ENCODE measurements at regions not wholly inside any gene's neighbourhood (a gene's known extent, or its start where the extent isn't known, plus 50 kb on each side); places are given as distances from the start of the nearest gene placed in this dataset.

DNA sequence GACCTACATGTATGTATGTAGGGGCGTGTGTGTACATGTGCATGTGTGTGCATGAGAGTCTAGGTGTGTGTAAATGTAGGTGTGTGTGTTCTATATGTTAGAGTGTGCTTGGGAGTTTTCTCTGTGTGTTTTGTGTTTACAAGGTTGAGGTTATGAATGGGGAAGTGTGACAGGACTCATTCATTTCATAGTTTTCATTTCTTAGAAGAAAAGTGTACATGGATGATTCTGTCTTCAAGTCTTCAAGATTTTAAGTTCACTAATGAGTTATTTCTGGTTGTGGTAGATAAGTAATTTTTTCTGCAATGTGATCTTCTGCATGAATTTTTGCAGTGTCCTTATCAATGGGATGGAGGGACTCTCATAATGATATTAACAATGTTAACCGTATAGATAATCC, 118.2 kb upstream of the SLC10A2 start:
- DNase-seq = no peak

DNA sequence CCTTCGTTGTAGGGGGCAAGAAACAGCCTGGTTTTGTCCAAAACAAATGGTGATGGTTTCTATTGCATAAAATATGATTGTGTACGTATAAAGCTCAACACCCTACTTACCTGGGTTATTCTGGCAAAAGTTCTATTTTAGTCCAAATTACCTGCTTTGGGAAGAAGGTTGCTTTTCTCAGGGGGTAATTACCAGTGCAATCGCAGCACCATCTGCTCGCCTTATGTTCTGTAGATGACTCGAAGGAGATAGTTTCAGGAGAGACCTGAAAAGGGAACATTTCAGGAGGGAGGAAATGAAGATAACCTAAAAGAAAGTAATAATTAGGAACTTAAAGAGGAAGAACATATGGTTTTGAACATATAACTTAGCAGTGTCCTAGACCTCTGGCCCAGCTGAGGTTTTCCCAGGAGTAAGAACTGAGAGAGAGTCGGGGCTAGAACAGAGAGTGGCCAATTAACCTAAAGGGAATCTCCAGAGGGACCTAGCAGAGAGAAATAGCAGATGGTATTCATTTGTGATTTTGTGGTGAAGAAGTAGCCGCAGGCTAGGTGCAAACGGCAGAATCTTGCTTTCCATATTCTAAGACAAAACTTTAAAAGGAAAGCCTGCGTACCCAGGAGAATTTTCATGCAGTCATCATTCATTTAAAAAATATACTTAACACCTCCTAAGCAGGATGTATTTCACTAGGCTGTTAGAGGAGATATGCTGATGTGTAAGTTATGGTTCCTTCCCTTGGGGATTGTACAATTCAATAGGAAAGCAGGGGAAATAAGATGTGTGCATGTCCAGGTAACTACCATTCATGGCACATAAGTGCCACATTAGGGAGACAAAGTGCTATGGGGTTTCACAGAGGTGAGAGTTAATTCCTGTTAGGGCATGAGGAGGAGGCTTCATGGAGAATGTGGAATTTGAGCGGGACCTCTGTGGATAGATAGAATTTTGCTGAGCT, 113.0 kb upstream of the SLC10A2 start:
- no peak for DNase-seq

DNA sequence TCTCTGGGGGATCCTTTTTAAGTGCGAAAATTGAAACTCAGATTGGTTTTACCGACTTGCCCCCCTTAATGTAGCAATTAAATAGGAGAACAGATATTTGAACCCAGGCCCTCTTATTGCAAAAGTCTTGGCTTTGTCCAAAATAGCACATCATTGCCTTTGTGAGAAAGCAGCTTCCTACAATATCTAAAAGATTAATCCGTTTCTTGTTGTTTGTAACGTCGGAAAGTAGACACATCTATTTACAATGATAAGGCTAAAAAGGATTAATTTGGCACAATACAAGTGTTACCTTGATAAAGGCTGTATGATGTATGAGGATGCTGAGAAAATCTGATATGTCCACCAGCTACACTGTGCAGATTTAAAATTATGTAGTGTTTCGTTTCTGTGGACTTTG, 108.7 kb upstream of the SLC10A2 start:
- no peak for DNase-seq

DNA sequence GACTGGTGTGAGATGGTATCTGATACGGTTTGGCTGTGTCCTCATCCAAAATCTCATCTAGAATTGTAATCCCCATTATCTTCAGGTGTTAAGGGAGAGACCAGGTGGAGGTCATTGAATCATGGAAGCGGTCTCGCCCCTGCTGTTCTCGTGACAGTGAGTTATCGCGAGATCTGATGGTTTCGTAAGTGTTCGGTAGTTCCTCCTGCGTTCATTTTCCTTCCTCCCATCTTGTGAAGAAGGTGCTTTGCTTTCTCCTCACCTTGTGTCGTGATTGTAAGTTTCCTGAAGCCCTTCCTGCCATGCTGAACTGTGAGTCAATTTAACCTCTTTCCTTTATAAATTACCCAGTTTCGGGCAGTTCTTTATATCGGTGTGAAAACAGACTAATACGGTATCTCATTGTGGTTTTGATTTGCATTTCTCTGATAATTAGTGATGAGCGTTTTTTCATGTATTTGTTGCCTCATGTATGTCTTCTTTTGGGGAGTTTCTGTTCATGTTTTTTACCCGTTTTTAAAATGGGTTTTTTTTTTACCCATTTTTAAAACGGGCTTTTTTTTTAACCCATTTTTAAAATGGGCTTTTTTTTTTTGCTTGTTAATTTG, 102.8 kb upstream of the SLC10A2 start:
- DNase-seq = no peak

DNA sequence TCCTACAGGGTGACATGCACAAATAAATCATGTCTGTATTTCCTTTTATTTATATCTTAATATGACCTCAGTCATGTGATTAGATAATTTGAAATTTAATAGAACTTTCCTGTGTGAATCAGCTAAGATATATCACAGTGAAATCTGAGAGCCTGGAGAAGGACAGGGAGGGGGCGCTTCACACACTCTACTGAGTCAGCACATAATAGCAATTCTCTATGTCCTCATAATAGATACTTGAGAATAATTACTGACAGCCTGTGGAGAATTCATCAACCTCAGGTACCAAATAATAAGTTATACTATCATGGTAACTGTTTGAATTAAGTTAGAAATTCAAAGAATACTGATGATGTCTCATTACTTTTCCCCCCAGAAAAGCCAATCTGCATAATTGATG, 98.0 kb upstream of the SLC10A2 start:
- DNase-seq = no peak

DNA sequence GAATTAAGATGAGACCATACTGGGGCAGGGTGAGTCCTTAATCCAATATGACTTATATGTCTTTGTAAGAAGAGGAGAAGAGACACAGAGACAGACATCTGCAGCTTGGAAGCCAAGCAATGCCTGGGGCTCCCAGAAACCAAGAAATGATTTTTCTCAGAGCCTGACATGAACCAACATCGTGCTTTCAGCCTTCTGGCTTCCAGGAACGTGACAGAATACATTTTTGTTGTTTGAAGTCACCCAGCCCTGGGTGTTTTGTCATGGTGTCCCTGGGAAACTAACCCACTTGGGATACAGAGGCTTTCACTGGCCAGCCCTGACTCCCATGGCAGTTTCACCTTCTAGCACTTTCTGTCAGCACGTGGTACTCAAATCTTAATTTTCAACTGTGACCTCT, 95.3 kb upstream of the SLC10A2 start:
- no peak for DNase-seq

DNA sequence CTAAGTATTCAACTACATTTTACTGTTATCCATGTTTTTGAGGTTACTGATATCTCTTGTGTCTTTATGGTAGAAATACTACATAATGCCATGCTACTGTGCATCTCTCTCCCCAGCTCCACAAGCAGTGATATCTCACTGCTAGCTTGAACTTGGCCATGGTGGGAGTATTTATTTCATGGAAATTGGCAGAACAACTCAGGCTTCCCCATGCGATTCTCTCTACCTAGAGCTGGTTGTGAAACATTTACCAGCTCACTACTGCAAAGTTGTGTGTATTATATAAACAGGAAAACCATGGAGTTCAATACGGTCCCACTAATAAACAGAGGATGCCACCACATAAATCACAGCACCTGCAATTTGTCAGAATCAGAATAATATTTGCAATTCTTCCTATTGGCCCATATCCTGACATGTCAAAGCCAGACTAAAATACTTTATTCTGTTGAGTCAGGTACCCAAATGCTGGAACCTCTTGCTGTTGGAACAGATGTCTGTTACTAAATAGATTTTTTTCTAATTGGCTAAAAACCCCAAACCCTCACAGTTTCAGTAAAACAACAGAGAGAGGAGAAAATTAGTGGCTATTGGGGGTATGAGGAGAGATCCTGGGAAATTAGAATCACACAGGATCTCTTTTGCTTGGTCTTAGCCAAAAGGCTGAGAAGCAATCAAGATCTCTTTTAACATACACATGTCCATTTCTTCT, 91.4 kb upstream of the SLC10A2 start:
- no peak for DNase-seq

DNA sequence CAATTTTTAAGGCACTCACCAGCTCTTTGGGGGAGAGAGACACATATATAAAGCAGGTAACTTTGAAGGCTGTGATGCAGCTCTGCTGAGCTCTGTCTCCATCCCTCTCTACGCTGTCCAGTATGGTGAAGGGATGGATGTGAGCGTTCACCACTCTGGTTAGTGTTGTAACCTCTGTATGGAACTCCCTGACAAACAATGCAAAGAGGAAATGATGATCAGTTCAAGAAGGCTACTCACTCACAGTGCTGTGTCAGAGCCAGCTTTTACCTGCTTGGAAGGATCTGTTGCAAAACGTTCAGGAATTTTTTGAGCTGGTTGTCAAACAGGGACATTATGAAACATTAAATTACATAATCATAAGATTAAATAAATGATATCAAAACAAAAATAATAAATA, 90.8 kb upstream of the SLC10A2 start:
- DNase-seq = no peak

DNA sequence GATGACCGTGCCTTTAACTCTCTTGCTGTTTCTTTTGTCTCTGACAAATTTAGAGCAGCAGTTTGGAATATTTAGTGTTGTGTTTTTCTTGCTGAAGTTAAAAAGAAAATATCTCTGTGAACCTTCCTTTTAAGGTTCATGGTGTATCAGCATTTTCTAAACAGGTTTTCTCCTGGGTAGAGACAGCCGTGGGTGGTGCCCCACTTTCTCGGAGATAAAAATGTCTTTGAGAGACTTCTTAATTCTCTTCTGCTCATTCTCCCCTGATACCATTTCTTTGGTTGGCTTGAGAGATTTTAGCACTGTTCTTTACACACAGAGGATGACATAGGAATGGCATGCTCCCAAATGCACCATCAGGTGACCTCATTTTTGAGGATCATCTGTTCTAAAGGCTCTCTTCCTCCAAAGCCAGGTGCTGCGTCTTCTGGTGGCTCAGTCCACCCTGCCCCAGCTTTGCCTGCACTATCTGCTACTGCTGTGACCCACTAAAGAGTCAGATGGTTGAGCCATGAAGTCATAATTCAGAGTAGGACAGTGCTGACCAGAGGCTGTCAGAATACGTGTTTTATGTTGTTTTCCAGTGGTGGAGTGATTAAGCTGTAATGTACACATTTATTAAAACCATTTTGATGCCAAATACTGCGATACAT, 90.3 kb upstream of the SLC10A2 start:
- DNase-seq = no peak

DNA sequence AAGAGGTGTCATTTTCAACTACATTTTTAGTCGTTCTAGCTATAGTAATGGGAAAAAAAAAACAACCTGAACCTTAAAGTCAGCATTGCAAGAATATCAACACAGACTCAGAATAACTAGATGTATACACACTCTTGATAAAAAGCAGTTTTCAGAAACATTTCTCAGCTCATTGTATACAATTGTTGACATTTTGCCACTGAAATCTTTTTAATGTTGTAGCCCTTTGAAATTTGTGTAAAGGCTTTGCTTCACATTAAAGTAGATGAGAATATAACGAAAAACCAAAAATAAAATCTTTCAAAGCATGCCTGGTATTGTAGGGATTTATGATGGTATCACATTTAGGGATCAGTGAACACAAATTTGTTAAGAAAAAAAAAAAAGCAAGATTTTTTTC, 87.2 kb upstream of the SLC10A2 start:
- DNase-seq = no peak

DNA sequence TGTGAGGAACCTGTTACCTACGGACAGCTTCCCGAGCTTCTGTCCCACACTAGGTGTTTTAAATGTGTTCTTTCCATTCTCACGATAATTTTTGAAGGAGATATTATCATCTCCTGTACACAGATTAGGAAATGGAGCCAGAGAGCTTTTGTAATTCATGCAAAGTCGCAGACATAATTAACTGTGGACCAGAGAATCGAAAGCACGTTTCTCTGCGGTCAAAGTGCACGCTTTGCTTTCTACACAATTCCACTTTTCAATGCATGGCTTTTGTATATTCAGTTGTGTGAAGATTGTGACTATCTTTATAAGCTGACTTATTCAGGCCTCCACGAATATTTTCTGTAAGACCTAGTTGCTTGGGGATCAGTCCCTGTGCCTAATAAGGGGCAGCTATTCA, 81.7 kb upstream of the SLC10A2 start:
- DNase-seq = no peak

DNA sequence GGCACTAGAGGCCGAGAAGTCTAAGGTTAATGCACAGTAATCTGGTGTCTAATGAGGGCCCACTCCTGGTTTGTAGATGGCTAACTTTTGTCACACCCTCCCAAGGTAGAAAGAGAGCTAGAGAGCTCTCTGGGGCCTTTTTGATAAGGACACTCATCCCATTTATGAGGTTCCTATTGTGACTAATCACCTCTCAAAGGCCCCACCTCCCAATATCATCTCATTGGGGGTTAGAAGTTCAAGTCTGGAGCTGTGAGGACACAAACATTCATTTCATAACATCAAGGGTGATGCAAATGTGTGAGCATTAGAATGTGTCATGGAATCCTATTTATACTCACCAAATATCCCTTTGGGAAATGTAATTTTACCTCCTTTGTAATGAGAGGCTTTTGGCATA, 79.2 kb upstream of the SLC10A2 start:
- no peak for DNase-seq

DNA sequence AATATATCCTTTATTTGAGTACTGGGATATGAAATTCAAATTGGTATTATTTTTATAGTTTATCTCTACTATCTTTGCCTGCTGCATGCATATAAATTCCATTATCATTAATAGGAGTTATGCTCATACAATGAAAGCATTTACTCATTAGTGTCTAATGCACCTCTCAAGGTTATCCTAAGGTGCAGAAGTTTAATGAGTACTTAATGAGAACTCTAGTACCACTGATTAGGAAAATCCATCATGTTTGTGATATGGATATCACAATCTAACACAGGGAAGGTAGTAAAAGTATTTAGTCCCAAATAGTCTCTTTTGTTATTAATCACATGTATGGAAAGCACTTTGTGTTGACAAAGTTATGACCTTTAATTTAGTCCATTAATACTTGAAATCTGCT, 77.2 kb upstream of the SLC10A2 start:
- DNase-seq = no peak

DNA sequence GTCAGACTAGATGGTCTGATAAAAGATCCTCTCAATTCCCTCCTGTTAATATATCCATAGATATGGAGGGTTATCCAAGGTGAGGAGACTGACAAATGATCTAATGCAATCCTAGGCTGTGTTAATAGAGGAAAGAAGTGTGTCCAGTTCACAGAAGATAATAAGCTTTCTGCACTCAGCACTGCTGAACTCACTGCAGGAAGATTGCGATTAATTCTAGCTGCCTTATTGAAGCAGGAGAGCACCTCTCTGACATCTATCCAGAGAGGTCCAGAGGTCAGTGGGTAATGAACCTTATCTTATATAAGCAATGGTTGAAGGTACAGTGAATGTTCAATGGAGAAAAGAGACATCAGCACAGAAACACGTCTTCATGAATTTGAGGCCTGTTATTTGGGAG, 75.9 kb upstream of the SLC10A2 start:
- DNase-seq = no peak

DNA sequence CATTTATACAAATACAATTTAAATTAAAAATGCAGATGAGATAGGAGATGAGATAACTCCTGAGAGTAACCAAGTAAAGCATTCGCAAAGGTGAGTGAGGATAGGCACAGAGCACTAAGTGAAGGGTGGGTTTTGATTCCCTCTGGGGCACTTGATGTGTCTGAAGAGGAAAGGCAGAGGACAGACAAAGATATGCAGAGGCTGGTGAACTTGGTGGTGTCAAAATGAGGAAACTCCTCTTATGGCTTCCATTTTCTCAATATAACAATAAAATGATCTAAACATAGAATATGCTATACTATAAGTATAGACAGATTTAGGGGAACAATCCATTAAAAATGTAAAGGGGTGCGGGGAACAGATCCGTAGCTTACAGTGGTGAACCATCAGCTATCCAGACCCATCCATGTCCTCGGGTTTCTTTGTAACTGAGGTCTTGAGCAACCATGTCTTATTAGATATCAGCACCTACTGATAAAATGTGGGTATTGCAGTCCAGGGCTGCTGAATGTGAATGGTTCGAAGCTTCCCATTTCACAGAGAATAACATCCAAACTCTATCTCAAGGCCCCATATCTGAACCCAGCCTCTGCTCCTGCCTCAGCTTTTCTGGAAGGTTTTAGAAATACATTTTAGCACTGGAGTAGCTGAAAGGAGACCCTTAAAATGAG, 73.9 kb upstream of the SLC10A2 start:
- DNase-seq = peak; percentile 32

DNA sequence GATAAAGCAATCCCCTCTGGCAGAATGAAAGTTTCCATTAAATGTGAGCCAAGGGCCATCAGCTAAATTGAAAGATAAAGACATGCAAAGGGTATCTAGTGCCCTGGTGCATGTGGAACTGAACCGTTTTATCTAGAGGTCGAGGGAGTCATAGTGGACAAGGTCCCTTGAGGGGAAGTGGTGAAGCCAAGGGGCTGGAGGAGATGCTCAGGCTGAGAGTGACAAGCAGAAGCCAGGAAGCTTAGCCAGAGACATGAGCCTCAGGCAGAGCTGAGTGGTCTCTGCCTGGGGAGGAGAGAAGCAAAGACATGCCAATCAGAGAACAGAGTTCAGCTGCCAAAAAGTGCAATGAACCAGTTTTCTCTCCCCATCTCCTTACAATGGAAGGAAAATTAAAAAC, 68.1 kb upstream of the SLC10A2 start:
- no peak for DNase-seq

DNA sequence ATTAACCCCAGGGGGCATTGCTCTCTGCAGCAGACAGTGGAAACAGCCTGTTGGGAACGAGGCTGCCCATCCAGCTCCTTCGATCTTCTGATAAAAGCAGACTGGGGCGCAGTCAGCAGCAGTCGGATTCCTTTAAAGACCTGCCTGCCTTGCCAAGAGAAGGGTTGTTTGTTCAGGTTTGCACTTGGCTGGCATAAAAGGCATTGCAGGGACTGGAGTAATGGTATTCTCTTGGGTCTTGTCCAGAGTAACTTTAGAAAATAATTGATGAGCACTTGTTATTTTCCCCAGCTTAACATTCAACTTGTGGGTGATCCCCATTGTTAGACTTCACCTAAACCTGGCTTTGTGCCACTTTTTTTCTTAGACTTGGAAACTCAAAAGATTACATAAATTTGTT, 67.3 kb upstream of the SLC10A2 start:
- DNase-seq = no peak

DNA sequence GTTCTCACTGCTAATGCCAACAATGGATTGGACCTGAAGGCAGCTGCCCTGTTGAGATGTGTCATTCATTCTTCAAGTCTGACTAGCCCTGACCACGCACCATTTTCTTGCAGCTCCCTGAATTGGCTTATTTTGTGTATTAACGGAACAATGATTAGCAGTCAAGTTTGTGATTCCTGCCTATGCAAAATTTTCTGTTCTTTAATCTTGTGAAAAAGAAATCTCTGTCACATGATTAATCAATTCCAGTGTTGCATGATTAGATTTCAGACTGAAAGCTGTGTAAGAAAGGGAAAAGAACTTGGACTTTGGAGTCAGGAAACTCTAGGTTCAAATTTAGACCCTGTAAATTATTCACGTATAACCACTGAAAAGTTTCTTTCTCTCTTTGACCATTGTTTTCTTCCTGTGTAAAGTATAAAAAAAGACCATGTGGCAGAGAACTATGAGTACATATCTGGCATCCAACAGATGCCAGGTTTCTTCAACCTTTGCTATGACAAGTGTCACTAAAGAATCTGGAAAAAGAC, 64.5 kb upstream of the SLC10A2 start:
- DNase-seq = no peak

DNA sequence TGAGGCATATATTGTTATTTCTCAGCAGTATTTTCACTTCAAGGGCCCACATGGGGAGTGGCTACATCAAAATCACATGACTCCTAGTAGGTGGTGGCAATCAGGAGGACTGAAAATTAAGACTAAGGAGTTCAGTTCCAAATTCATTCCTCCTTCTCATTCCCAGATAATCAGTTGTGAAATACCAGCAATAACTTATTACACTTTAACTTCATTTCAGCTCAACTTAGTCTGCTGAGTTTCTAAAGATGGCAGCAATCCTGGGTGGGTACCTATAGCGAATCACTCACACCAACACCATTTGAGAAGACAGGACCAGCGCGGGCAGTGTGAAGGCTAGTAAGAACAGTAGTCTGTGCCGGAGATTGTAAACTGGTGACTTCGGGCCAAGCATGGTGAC, 63.9 kb upstream of the SLC10A2 start:
- DNase-seq = no peak
